ENCODE measurements at regions not wholly inside any gene's neighbourhood (a gene's known extent, or its start where the extent isn't known, plus 50 kb on each side); places are given as distances from the start of the nearest gene placed in this dataset.

DNA sequence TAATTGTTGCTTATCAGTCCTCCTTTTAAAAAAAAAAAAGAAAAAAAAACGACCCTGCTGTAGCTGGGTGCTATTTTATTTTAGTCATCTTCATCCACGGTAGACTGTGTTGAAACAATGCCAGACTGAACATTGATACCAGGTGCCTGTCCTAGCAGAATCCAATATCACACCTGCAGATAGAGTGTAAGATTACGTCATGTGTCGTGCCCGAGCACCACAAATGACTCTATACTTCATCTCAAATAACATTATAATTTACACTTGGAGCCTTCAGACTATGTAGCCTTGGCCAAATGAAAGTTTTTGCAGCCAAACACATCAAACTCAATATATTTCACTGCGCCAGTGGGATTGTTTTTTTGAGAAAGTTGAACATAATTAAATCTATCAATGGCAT is 410.6 kb downstream of the FGF9 start:
- TF ChIP-seq, protein P1, sequence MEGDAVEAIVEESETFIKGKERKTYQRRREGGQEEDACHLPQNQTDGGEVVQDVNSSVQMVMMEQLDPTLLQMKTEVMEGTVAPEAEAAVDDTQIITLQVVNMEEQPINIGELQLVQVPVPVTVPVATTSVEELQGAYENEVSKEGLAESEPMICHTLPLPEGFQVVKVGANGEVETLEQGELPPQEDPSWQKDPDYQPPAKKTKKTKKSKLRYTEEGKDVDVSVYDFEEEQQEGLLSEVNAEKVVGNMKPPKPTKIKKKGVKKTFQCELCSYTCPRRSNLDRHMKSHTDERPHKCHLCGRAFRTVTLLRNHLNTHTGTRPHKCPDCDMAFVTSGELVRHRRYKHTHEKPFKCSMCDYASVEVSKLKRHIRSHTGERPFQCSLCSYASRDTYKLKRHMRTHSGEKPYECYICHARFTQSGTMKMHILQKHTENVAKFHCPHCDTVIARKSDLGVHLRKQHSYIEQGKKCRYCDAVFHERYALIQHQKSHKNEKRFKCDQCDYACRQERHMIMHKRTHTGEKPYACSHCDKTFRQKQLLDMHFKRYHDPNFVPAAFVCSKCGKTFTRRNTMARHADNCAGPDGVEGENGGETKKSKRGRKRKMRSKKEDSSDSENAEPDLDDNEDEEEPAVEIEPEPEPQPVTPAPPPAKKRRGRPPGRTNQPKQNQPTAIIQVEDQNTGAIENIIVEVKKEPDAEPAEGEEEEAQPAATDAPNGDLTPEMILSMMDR (IDR thresholded peaks at IDR 0.05) = no peak
- TF ChIP-seq POLR2AphosphoS5 (IDR thresholded peaks at IDR 0.05; ENCODE audit: low read depth, low read length) (no peak), REST (IDR thresholded peaks at IDR 0.05; ENCODE audit: insufficient read depth in 1 of 2, low read depth in 2 of 2, low read length in 1 of 2) (no peak), SIN3A (IDR thresholded peaks at IDR 0.05; ENCODE audit: borderline replicate concordance, insufficient read depth, low read depth, low read length) (no peak)
